Loucy (cell line): ENCODE measurements at regions not wholly inside any gene's neighbourhood (a gene's known extent, or its start where the extent isn't known, plus 50 kb on each side); places are given as distances from the start of the nearest gene placed in this dataset.

Experiments
- H2AFZ ChIP-seq: fragments of 200-600 bp; sonication (generic); 2 replicates; pipeline ENCODE4 v1.6.0; 2016; ENCODE audit warnings: antibody characterized with exemption, mild to moderate bottlenecking, low read length, moderate library complexity
- H3F3A ChIP-seq: fragments of 200-600 bp; 2 replicates; pipeline ENCODE4 v1.6.0; 2016; ENCODE audit warnings: antibody characterized with exemption, low read depth, mild to moderate bottlenecking
- H3K27me3 ChIP-seq: fragments of 200-600 bp; sonication (generic); 2 replicates; pipeline ENCODE4 v1.6.1; 2014; ENCODE audit warnings: low read length, mild to moderate bottlenecking; ENCODE audit not compliant: insufficient read depth, poor library complexity, severe bottlenecking
- H3K36me3 ChIP-seq: fragments of 200-600 bp; sonication (generic); 2 replicates; pipeline ENCODE4 v1.6.1; 2016; ENCODE audit warnings: low read length; ENCODE audit not compliant: insufficient read depth
- H3K4me1 ChIP-seq: fragments of 200-600 bp; sonication (generic); 2 replicates; pipeline ENCODE4 v1.5.1; 2014; ENCODE audit warnings: low read length, mild to moderate bottlenecking; ENCODE audit not compliant: insufficient read depth, poor library complexity, severe bottlenecking
- H3K4me2 ChIP-seq: fragments of 200-600 bp; sonication (generic); 2 replicates; pipeline ENCODE4 v1.6.0; 2014; ENCODE audit warnings: antibody characterized with exemption, low read length, low read depth, mild to moderate bottlenecking; ENCODE audit not compliant: poor library complexity, severe bottlenecking
- H3K4me3 ChIP-seq: fragments of 200-600 bp; sonication (generic); 2 replicates; pipeline ENCODE4 v1.5.1; 2014; ENCODE audit warnings: low read length, mild to moderate bottlenecking, mixed read lengths; ENCODE audit not compliant: poor library complexity, severe bottlenecking
- H3K79me2 ChIP-seq: fragments of 200-600 bp; sonication (generic); 2 replicates; pipeline ENCODE4 v1.6.1; 2014; ENCODE audit warnings: low read length; ENCODE audit not compliant: insufficient read depth
- H3K9ac ChIP-seq: fragments of 200-600 bp; sonication (generic); 2 replicates; pipeline ENCODE4 v1.6.0; 2014; ENCODE audit warnings: mild to moderate bottlenecking, low read depth, low read length, moderate library complexity; ENCODE audit not compliant: poor library complexity, severe bottlenecking
- H3K9me2 ChIP-seq: fragments of 200-600 bp; sonication (generic); replicated peaks from 2 replicates; pipeline ENCODE4 v1.6.1; 2016; ENCODE audit warnings: low read depth, low read length, mixed read lengths
- H3K9me3 ChIP-seq: fragments of 200-600 bp; sonication (generic); 2 replicates; pipeline ENCODE4 v1.6.1; 2014; ENCODE audit warnings: mild to moderate bottlenecking, antibody characterized with exemption, low read length, low read depth; ENCODE audit not compliant: insufficient read depth
- H4K20me1 ChIP-seq: fragments of 200-600 bp; sonication (generic); 2 replicates; pipeline ENCODE4 v1.6.0; 2014; ENCODE audit warnings: antibody characterized with exemption, low read length, mild to moderate bottlenecking; ENCODE audit not compliant: insufficient read depth, poor library complexity, severe bottlenecking
- CTCF ChIP-seq: fragments of 200-600 bp; sonication (generic); conservative IDR thresholded peaks from 2 replicates; pipeline ENCODE4 v1.5.1; 2014; ENCODE audit warnings: mild to moderate bottlenecking, antibody characterized with exemption, low read length
- EZH2phosphoT487 ChIP-seq: fragments of 200-600 bp; IDR thresholded peaks from 2 replicates; pipeline ENCODE4 v1.6.1; 2018; ENCODE audit warnings: antibody characterized with exemption, mild to moderate bottlenecking, moderate library complexity, borderline replicate concordance

GRCh38 chr3:182239316-182239715, 527.6 kb downstream of the SOX2 start:
- Histone ChIP-seq H3K27me3 (no peaks in the 10 kb centered on the region), H3F3A (no peaks in the 10 kb centered on the region), H4K20me1 (no peaks in the 10 kb centered on the region), H3K9me2 (no peaks in the 10 kb centered on the region), H2AFZ (no peak overlapping the region), H3K79me2 (no peaks in the 10 kb centered on the region), H3K9ac (no peak overlapping the region), H3K9me3 (no peaks in the 10 kb centered on the region), H3K4me2 (no peak overlapping the region), H3K4me3 (no peak overlapping the region), H3K36me3 (no peaks in the 10 kb centered on the region), H3K4me1 (no peaks in the 10 kb centered on the region)
- no peak for TF ChIP-seq CTCF
- TF ChIP-seq EZH2phosphoT487 = no peak

- H3K9ac ChIP-seq = no peak overlapping the region
- no peak overlapping the region for H2AFZ ChIP-seq
- no peaks in the 10 kb centered on the region for H3K9me2 ChIP-seq
- no peaks in the 10 kb centered on the region for H4K20me1 ChIP-seq
- no peaks in the 10 kb centered on the region for H3K36me3 ChIP-seq
- no peaks in the 10 kb centered on the region for H3F3A ChIP-seq
- TF ChIP-seq EZH2phosphoT487 = no peak
- no peak for TF ChIP-seq CTCF
- H3K4me3 ChIP-seq = no peak overlapping the region
- H3K27me3 ChIP-seq = no peaks in the 10 kb centered on the region
- no peak overlapping the region for H3K4me2 ChIP-seq
- H3K79me2 ChIP-seq = no peaks in the 10 kb centered on the region
- H3K4me1 ChIP-seq = no peaks in the 10 kb centered on the region
- no peaks in the 10 kb centered on the region for H3K9me3 ChIP-seq
Observed at GRCh38 chr3:182240474-182240873, 528.7 kb downstream of the SOX2 start.

GRCh38 chr3:182241196-182241765, 529.6 kb downstream of the SOX2 start:
- Histone ChIP-seq H3K9ac (no peak overlapping the region), H3K36me3 (no peaks in the 10 kb centered on the region), H3K4me2 (no peak overlapping the region), H3K4me3 (no peak overlapping the region), H3K4me1 (no peaks in the 10 kb centered on the region), H3K9me3 (no peaks in the 10 kb centered on the region), H2AFZ (no peak overlapping the region), H4K20me1 (no peaks in the 10 kb centered on the region), H3K27me3 (no peaks in the 10 kb centered on the region), H3K9me2 (no peaks in the 10 kb centered on the region), H3F3A (no peaks in the 10 kb centered on the region), H3K79me2 (no peaks in the 10 kb centered on the region)
- TF ChIP-seq CTCF (no peak), EZH2phosphoT487 (no peak)
